ENCODE measurements at regions not wholly inside any gene's neighbourhood (a gene's known extent, or its start where the extent isn't known, plus 50 kb on each side); places are given as distances from the start of the nearest gene placed in this dataset.

- Histone ChIP-seq H3K27ac (no peak overlapping the region), H3F3A (ENCODE audit: insufficient read depth, low read depth) (no peaks in the 10 kb centered on the region), H3K9me2 (ENCODE audit: insufficient read depth) (no peaks in the 10 kb centered on the region), H4K20me1 (ENCODE audit: insufficient read depth) (no peaks in the 10 kb centered on the region), H3K36me3 (ENCODE audit: low read depth) (no peaks in the 10 kb centered on the region), H3K4me3 (no peak overlapping the region), H2AFZ (no peak overlapping the region), H3K9me3 (ENCODE audit: insufficient read depth, low read depth) (no peaks in the 10 kb centered on the region), H3K4me2 (no peak overlapping the region), H3K27me3 (ENCODE audit: insufficient read depth, low read depth) (peaks cover 40% of the 10 kb centered on the region), H3K4me1 (replicated peaks; ENCODE audit: insufficient read depth) (0 out of 2 replicates have a peak, but pooled peaks cover 8% of the 10 kb centered on the region), H3K79me2 (ENCODE audit: low read depth) (no peaks in the 10 kb centered on the region)
- intact Hi-C loops (cut with micrococcal nuclease; ENCODE audit: unreplicated experiment) = no loop called here
- no TSS peak for BruUV-seq (replicated peaks)
- no peak for DNase-seq
- ChIA-PET POLR2A (ENCODE audit: unreplicated experiment) (no interaction called here), CTCF (no interaction called here)
- TF ChIP-seq CTCF (conservative IDR thresholded peaks at IDR 0.05) = no peak
- no peak for TF ChIP-seq EZH2 (IDR thresholded peaks at IDR 0.05; ENCODE audit: low read depth)
Observed at GRCh38 chr11:44383246-44383645, 73.3 kb upstream of the ALX4 start.

GRCh38 chr11:44387415-44387814, 77.5 kb upstream of the ALX4 start:
- 0 out of 2 replicates have a peak, but pooled peaks cover 8% of the 10 kb centered on the region for H3K4me1 ChIP-seq (replicated peaks; ENCODE audit: insufficient read depth)
- peaks cover 17% of the 10 kb centered on the region for H3K27me3 ChIP-seq (ENCODE audit: insufficient read depth, low read depth)
- H3K4me2 ChIP-seq = no peak overlapping the region
- ChIA-PET POLR2A (ENCODE audit: unreplicated experiment) (no interaction called here), CTCF (no interaction called here)
- H3F3A ChIP-seq (ENCODE audit: insufficient read depth, low read depth) = no peaks in the 10 kb centered on the region
- H3K27ac ChIP-seq = no peak overlapping the region
- H3K79me2 ChIP-seq (ENCODE audit: low read depth) = no peaks in the 10 kb centered on the region
- 0 out of 2 replicates have a peak, but pooled peaks cover 3% of the 10 kb centered on the region for H3K9me3 ChIP-seq (ENCODE audit: insufficient read depth, low read depth)
- intact Hi-C loops (cut with micrococcal nuclease; ENCODE audit: unreplicated experiment) = no loop called here
- H2AFZ ChIP-seq = no peak overlapping the region
- H3K36me3 ChIP-seq (ENCODE audit: low read depth) = no peaks in the 10 kb centered on the region
- H3K9me2 ChIP-seq (ENCODE audit: insufficient read depth) = no peaks in the 10 kb centered on the region
- BruUV-seq (replicated peaks) = no TSS peak
- peak in 1 of 2 experiments; percentile 19 for DNase-seq
- no peak for TF ChIP-seq EZH2 (IDR thresholded peaks at IDR 0.05; ENCODE audit: low read depth)
- H4K20me1 ChIP-seq (ENCODE audit: insufficient read depth) = no peaks in the 10 kb centered on the region
- no peak overlapping the region for H3K4me3 ChIP-seq

GRCh38 chr11:44387825-44388224, 77.9 kb upstream of the ALX4 start:
- TF ChIP-seq CTCF (conservative IDR thresholded peaks at IDR 0.05) = no peak
- TF ChIP-seq EZH2 (IDR thresholded peaks at IDR 0.05; ENCODE audit: low read depth) = no peak
- no TSS peak for BruUV-seq (replicated peaks)
- H3K4me2 ChIP-seq = no peak overlapping the region
- no peaks in the 10 kb centered on the region for H4K20me1 ChIP-seq (ENCODE audit: insufficient read depth)
- H3K9me2 ChIP-seq (ENCODE audit: insufficient read depth) = no peaks in the 10 kb centered on the region
- H2AFZ ChIP-seq = no peak overlapping the region
- peaks cover 13% of the 10 kb centered on the region; the same call in 1 of the 2 replicates for H3K27me3 ChIP-seq (ENCODE audit: insufficient read depth, low read depth)
- no peaks in the 10 kb centered on the region for H3K36me3 ChIP-seq (ENCODE audit: low read depth)
- no peaks in the 10 kb centered on the region for H3K79me2 ChIP-seq (ENCODE audit: low read depth)
- CTCF ChIA-PET = no interaction called here
- no peak overlapping the region for H3K4me3 ChIP-seq
- 0 out of 2 replicates have a peak, but pooled peaks cover 3% of the 10 kb centered on the region for H3K9me3 ChIP-seq (ENCODE audit: insufficient read depth, low read depth)
- intact Hi-C loops (cut with micrococcal nuclease; ENCODE audit: unreplicated experiment) = no loop called here
- no peak overlapping the region for H3K27ac ChIP-seq
- H3K4me1 ChIP-seq (replicated peaks; ENCODE audit: insufficient read depth) = 0 out of 2 replicates have a peak, but pooled peaks cover 8% of the 10 kb centered on the region
- POLR2A ChIA-PET (ENCODE audit: unreplicated experiment) = no interaction called here
- peak in 1 of 2 experiments; percentile 33 for DNase-seq
- H3F3A ChIP-seq (ENCODE audit: insufficient read depth, low read depth) = no peaks in the 10 kb centered on the region
